ENCODE measurements at regions not wholly inside any gene's neighbourhood (a gene's known extent, or its start where the extent isn't known, plus 50 kb on each side); places are given as distances from the start of the nearest gene placed in this dataset.
A peak's percentile ranks its signal among the peaks of the same experiment; 100 is the strongest.
"Not testable (repeated sequence)": the region's sequence is repeated elsewhere in the genome, so short reads cannot be mapped to it uniquely, and the experiment has no call there.

- DNase-seq = no peak
Measured at GRCh38 chr10:64528294-64529002, 1007.2 kb downstream of the REEP3 start.

- no peak for DNase-seq
Measured at GRCh38 chr10:64529003-64529350, 1007.8 kb downstream of the REEP3 start.

- DNase-seq = no peak
Measured at GRCh38 chr10:64534616-64535015, 1013.4 kb downstream of the REEP3 start.

GRCh38 chr10:64535131-64535867 is 1014.1 kb downstream of the REEP3 start:
- no peak for DNase-seq

- DNase-seq = no peak
Measured at GRCh38 chr10:64537112-64537511, 1015.9 kb downstream of the REEP3 start.

GRCh38 chr10:64537928-64538327 is 1016.7 kb downstream of the REEP3 start:
- no peak for DNase-seq

GRCh38 chr10:64546073-64546472 is 1024.9 kb downstream of the REEP3 start:
- no peak for DNase-seq

- DNase-seq = no peak
Measured at GRCh38 chr10:64547168-64547567, 1026.0 kb downstream of the REEP3 start.

GRCh38 chr10:64555666-64556065 is 1034.5 kb downstream of the REEP3 start:
- DNase-seq = no peak

GRCh38 chr10:64558094-64558835 is 1037.1 kb downstream of the REEP3 start:
- no peak for DNase-seq

GRCh38 chr10:64571056-64571455 is 1049.9 kb downstream of the REEP3 start:
- peak; percentile 4 for DNase-seq

GRCh38 chr10:64573623-64574325 is 1052.6 kb downstream of the REEP3 start:
- DNase-seq = no peak

GRCh38 chr10:64574371-64574770 is 1053.2 kb downstream of the REEP3 start:
- DNase-seq = no peak

GRCh38 chr10:64576497-64576896 is 1055.3 kb downstream of the REEP3 start:
- no peak for DNase-seq

- DNase-seq = not testable (repeated sequence)
Measured at GRCh38 chr10:64578757-64579156, 1057.6 kb downstream of the REEP3 start.

GRCh38 chr10:64586934-64587503 is 1065.8 kb downstream of the REEP3 start:
- DNase-seq = no peak

GRCh38 chr10:64594072-64594471 is 1072.9 kb downstream of the REEP3 start:
- DNase-seq = no peak

GRCh38 chr10:64598600-64598999 is 1077.4 kb downstream of the REEP3 start:
- DNase-seq = no peak

GRCh38 chr10:64601298-64601697 is 1080.1 kb downstream of the REEP3 start:
- no peak for DNase-seq

- no peak for DNase-seq
Measured at GRCh38 chr10:64617085-64617484, 1095.9 kb downstream of the REEP3 start.

- DNase-seq = no peak
Measured at GRCh38 chr10:64619102-64619501, 1097.9 kb downstream of the REEP3 start.

- no peak for DNase-seq
Measured at GRCh38 chr10:64626924-64627323, 1105.7 kb downstream of the REEP3 start.

- DNase-seq = no peak
Measured at GRCh38 chr10:64630534-64630933, 1109.3 kb downstream of the REEP3 start.

All from suppressor macrophage treated with lipopolysaccharide for 4 hours (primary cell).